Peyer's patch (tissue), 4 donors: ENCODE measurements at regions not wholly inside any gene's neighbourhood (a gene's known extent, or its start where the extent isn't known, plus 50 kb on each side); places are given as distances from the start of the nearest gene placed in this dataset.

Experiments used
- DNase-seq, 3 donors: peaks; one replicate each; pipeline ENCODE4 v3.0.0-alpha.2; 2017 to 2019
- H3K27ac ChIP-seq, 4 donors: fragments of 200-600 bp; sonication (generic); one replicate each; pipeline ENCODE4 v1.5.1; 2016 to 2019
- H3K27me3 ChIP-seq, 2 donors: fragments of 200-600 bp; sonication (generic); one replicate each; pipeline ENCODE4 v1.5.1; 2019
- H3K36me3 ChIP-seq, 3 donors: fragments of 200-600 bp; sonication (generic); one replicate each; pipeline ENCODE4 v1.5.1; 2016 to 2019
- H3K4me1 ChIP-seq, 4 donors: fragments of 200-600 bp; sonication (generic); one replicate each; pipeline ENCODE4 v1.5.1; 2016 to 2019
- H3K4me3 ChIP-seq, 4 donors: fragments of 200-600 bp; sonication (generic); 1 replicate in 3 of 4; 2 replicates in 1 of 4; pipeline ENCODE4 v1.5.1; 2016 to 2019; ENCODE audit warnings: mild to moderate bottlenecking in 1 of 4
- H3K9me3 ChIP-seq, 4 donors: fragments of 200-600 bp; sonication (generic); one replicate each; pipeline ENCODE4 v1.5.1; 2016 to 2019; ENCODE audit warnings: mild to moderate bottlenecking in 1 of 4
- POLR2A ChIP-seq, 2 donors: fragments of 450-650 bp; IDR thresholded peaks; one replicate each; pipeline ENCODE4 v1.5.1; 2017; ENCODE audit warnings: antibody characterized with exemption in 2 of 2, mild to moderate bottlenecking in 2 of 2, moderate library complexity in 2 of 2
- TF ChIP-seq, protein P1 (sequence below), 6 experiments: fragments of 450-650 bp in 4 of 6; fragments of 200-600 bp in 2 of 6; sonication (generic) in 1 of 6; IDR thresholded peaks; one replicate each; pipeline ENCODE4 v1.5.1; 2017 to 2019; ENCODE audit warnings: antibody characterized with exemption in 6 of 6, mild to moderate bottlenecking in 3 of 6, moderate library complexity in 1 of 6

DNA sequence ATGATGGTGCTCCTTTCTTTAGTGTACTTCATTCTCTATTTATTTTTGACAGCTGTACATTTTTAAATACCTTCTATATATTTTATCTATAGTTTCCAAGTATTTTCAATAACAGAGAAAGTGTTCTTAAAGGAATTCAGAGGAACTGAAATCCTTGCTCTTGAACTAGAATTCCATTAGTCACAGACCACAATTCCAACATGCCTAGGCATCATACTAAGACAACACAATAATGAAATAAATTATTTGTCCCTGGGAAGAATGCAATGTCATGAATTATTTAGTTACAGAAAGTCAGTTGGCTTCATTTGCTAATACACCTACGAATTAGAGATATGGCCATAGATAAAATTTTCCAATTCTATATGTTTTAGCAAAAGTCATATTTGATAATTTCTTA lies 671.2 kb downstream of the EPHA7 start:
- Histone ChIP-seq H3K4me3 (no peak overlapping the region), H3K4me1 (no peaks in the 10 kb centered on the region), H3K27ac (no peak overlapping the region), H3K27me3 (no peaks in the 10 kb centered on the region), H3K36me3 (no peaks in the 10 kb centered on the region), H3K9me3 (no peaks in the 10 kb centered on the region)
- TF ChIP-seq, protein P1, sequence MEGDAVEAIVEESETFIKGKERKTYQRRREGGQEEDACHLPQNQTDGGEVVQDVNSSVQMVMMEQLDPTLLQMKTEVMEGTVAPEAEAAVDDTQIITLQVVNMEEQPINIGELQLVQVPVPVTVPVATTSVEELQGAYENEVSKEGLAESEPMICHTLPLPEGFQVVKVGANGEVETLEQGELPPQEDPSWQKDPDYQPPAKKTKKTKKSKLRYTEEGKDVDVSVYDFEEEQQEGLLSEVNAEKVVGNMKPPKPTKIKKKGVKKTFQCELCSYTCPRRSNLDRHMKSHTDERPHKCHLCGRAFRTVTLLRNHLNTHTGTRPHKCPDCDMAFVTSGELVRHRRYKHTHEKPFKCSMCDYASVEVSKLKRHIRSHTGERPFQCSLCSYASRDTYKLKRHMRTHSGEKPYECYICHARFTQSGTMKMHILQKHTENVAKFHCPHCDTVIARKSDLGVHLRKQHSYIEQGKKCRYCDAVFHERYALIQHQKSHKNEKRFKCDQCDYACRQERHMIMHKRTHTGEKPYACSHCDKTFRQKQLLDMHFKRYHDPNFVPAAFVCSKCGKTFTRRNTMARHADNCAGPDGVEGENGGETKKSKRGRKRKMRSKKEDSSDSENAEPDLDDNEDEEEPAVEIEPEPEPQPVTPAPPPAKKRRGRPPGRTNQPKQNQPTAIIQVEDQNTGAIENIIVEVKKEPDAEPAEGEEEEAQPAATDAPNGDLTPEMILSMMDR (IDR thresholded peaks at IDR 0.05) = no peak
- no peak for TF ChIP-seq POLR2A (IDR thresholded peaks at IDR 0.05)
- DNase-seq = no peak

GRCh38 chr6:92737983-92738382 lies 681.4 kb downstream of the EPHA7 start:
- no peaks in the 10 kb centered on the region for H3K27me3 ChIP-seq
- no peak overlapping the region for H3K4me3 ChIP-seq
- no peak overlapping the region for H3K27ac ChIP-seq
- H3K9me3 ChIP-seq = no peaks in the 10 kb centered on the region
- no peaks in the 10 kb centered on the region for H3K36me3 ChIP-seq
- DNase-seq = no peak
- no peak for TF ChIP-seq POLR2A (IDR thresholded peaks at IDR 0.05)
- H3K4me1 ChIP-seq = no peaks in the 10 kb centered on the region

DNA sequence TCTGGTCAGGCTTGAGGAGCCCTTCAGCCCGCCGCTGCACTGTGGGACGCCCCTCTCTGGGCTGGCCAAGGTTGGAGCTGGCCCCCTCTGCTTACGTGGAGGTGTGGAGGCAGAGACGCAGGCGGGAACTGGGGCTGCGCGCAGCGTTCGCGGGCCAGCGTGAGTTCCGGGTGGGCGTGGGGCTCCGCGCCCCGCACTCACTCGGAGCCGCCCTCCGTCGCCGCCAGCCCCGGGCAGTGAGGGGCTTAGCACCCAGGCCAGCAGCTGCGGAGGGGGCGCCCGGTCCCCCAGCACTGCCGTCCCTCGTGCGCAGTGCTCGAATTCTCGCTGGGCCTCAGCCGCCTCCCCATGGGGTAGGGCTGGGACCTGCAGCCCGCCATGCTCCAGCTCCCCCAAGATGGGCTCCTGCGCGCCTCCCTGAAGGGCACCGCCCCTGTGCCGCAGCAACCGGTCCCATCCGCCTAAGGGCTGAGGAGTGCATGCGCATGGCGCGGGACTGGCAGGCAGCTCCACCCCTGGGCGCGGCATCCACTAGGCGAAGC lies 695.9 kb downstream of the EPHA7 start:
- Histone ChIP-seq H3K27me3 (no peaks in the 10 kb centered on the region), H3K9me3 (peaks cover 0 to 6% (median 0%) of the 10 kb centered on the region in 4 donors), H3K36me3 (no peaks in the 10 kb centered on the region), H3K4me1 (no peaks in the 10 kb centered on the region), H3K27ac (no peak overlapping the region), H3K4me3 (no peak overlapping the region)
- TF ChIP-seq, protein P1 (IDR thresholded peaks at IDR 0.05) = no peak
- TF ChIP-seq POLR2A (IDR thresholded peaks at IDR 0.05) = no peak
- DNase-seq = no peak

DNA sequence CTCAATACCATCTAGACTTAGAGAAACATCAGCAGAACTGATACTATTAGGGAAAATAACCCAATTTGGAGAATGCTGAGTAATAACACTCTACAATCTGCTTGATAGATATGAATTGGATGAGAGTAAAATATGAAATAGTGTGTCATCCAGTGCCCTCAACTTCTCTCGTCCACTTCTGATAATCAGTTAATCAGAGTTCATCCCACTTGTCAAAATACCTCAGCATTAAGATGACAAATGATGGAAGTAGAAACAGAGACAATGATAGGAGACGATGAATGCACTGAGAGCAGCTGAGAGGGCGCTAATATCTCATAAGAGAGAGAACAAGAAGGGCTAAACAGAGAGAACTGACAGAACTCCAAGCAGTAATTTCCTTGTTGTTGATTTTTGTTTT lies 699.6 kb downstream of the EPHA7 start:
- no peak for DNase-seq
- no peaks in the 10 kb centered on the region for H3K4me1 ChIP-seq
- H3K27ac ChIP-seq = no peak overlapping the region
- H3K36me3 ChIP-seq = no peaks in the 10 kb centered on the region
- H3K27me3 ChIP-seq = no peaks in the 10 kb centered on the region
- H3K9me3 ChIP-seq = peaks cover 0 to 6% (median 0%) of the 10 kb centered on the region in 4 donors
- no peak for TF ChIP-seq POLR2A (IDR thresholded peaks at IDR 0.05)
- TF ChIP-seq, protein P1 (IDR thresholded peaks at IDR 0.05) = no peak
- no peak overlapping the region for H3K4me3 ChIP-seq

- no peaks in the 10 kb centered on the region for H3K9me3 ChIP-seq
- no peaks in the 10 kb centered on the region for H3K27me3 ChIP-seq
- DNase-seq = no peak
- no peaks in the 10 kb centered on the region for H3K36me3 ChIP-seq
- no peak overlapping the region for H3K4me3 ChIP-seq
- no peak overlapping the region for H3K27ac ChIP-seq
- TF ChIP-seq, protein P1 (IDR thresholded peaks at IDR 0.05) = no peak
- no peak for TF ChIP-seq POLR2A (IDR thresholded peaks at IDR 0.05)
- no peaks in the 10 kb centered on the region for H3K4me1 ChIP-seq
Measured at GRCh38 chr6:92716638-92717037, 702.7 kb downstream of the EPHA7 start.

GRCh38 chr6:92715991-92716390 lies 703.4 kb downstream of the EPHA7 start:
- no peak for DNase-seq
- Histone ChIP-seq H3K27me3 (no peaks in the 10 kb centered on the region), H3K9me3 (no peaks in the 10 kb centered on the region), H3K27ac (no peak overlapping the region), H3K4me3 (no peak overlapping the region), H3K36me3 (no peaks in the 10 kb centered on the region), H3K4me1 (no peaks in the 10 kb centered on the region)
- TF ChIP-seq, protein P1 (IDR thresholded peaks at IDR 0.05) = no peak
